Activated CD4-positive, alpha-beta T cell treated with anti-CD3 and anti-CD28 coated beads, Interleukin-2, amount 50 U/mL, for 4 hours (primary cell): ENCODE measurements at regions not wholly inside any gene's neighbourhood (a gene's known extent, or its start where the extent isn't known, plus 50 kb on each side); places are given as distances from the start of the nearest gene placed in this dataset.

Experiments
- DNase-seq, 2 experiments: peaks; one replicate each; pipeline ENCODE4 v3.0.0-alpha.2; 2020

DNA sequence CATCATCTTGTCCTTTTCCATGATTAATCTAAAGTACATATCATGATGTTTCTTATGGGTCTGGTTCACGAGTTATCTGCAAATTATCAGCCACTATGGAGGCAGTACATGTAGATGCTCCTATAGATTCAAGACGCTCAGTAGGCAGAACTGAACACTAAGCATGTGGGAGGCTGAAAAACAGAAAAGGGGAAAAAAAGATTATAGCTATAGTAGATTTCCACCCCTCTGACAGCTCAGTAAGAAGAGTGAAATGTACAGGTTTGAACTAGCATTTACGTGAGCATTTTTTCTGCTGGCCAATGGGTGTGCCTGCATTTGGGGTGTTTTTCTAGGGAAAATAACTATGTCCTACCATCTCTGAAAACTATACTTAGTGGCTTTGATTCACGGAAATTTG, 308.9 kb downstream of the ZEB2 start:
- no peak for DNase-seq

DNA sequence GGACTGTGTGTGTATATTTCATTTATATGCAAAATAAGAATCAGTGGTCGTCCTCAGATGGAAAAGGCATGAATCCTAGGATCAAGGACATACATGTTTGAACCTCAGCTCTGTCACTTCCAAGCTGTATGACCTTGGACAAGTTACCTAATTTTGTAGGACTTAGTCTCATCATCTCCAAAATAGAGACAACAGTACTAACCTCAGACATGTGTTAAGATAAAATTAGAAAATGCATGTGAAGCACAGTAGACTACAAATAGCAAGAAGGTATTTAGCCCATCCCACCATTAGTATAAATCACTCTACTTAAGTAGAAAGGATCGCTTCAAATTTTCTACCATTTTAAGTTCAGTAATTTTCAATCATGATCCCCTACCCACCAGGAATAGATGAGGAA, 309.8 kb downstream of the ZEB2 start:
- DNase-seq: no peak

DNA sequence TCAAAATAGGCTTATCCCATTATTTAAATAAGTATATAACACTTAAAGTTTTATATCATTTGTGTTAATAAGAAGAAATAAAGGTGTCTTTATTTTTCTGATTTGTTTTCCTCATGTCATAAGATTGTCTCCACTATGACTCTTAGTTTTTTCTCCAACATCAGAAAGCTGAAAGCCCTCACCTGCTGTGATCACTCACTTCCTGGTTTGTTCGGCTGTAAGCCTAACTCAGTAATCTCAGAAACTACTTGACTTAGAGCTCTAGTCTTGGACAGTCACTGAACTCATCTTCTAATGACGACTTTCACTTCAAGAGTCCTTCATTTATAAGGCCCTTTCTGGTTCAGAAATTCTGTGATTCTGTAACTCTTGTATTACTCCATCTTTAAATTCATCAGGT, 311.0 kb downstream of the ZEB2 start:
- DNase-seq: no peak

DNA sequence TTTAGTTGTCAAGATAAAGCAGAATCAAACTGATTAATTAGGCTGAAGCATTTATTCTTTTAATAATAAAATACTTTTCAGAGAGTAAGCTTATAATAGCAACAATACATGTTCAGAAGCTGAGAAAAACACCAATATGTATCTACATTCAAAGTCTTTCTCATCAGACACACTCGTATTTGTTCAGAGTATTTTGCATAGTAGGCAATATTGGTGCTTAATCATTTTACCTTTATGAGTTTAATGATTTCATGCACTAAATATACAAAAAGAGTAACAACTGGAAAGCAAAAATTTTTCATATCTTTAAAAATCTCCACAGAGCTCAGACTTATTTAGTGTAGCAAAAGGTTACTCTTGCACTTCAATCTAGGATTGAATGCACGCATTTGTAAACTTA, 313.9 kb downstream of the ZEB2 start:
- DNase-seq: no peak

DNA sequence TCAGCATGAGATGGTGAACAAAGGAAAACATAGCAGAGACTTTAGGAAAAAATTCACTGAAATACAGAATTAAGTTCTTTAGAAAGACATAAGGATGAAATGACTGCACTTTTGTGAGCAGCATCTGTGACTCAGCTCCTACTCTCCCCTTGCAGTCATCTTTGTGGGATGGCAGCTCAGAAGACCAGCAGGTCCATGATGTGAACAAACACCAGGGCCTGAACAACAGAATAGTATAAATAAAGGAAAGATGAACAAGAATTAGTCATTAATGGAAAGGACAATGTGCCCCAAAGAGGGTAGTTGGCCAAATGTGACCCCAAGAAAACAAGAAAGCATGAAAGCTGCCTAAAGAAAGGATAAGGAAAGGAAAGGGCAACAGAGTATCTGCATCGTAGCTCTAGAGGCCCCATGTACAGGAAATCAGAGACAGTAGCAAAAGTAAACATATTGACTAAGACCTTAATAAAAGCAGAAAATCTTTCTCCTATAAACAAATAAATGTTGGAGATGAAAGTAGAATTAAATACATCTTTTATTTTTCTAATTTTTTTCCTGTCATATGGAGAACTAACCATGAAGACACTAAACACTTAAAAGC, 318.0 kb downstream of the ZEB2 start:
- no peak for DNase-seq

DNA sequence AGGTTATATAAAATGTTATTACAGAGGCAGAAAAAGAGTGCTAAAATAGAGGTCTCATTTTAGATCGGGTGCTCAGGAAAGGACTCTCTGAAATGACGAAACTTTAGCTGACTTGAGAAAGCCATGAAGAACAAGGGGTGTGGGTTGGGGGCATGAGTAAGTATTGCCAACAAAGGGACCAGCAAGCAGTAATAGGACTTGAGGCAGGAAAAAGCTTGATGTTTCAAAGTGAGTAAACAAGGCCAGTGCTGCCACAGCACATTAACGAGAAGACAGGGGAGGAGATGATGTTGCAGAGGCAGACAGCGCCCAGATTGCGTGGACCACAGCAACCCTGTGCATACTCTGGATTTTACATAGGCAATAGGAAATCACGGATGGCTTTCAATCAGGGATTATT, 318.8 kb downstream of the ZEB2 start:
- DNase-seq: peak; percentile 1 to 4

DNA sequence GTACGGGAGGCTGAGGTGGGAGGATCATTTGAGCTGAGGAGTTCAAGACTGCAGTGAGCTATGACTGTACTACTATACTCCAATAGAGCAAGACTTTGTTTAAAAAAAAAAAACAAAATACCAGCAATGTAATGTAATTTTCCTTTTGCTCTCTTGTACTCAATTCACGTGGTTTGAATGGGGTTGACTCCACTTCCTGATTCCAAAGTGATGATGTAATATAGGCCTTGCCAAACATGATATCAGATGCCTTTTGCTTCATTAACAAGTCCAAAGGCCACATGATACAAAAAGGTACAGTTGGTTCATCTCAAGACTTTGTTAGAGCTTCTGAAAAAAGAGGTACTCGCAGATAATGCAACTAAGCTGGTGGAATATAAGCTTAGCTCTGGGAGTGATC, 321.8 kb downstream of the ZEB2 start:
- no peak for DNase-seq

DNA sequence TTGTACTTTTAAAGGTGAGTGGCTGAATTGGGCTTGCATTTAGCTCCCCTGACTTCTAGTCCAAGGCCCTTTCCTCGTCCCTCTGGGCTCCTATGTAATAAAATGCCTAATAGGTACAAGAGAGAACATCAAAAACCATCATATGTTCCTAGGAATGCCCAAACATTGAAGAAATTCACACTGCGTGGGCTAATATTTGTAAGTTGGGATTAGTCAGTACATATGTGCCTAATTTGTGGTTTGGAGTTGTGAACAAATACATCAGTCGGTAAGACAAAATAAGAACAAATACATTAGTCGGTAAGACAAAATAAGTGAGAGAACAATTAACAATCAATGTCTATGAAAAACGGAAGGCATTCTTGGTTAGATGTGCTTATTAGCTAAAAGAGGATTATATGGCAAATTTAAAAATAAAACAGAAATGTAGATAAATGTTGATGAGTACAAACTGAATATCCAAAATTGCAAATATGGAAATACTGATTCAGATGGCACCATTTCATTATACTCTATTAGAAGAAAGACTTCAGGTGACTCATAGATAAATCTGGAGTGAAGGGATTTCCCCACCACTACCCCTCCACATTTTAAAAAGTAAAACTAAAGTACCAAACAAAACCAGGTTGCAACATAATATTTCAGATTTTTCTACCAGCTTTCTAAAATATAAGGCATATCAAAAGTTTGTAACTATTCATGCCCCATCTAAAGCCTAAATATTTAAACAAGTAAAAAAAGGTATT, 325.4 kb downstream of the ZEB2 start:
- no peak for DNase-seq

DNA sequence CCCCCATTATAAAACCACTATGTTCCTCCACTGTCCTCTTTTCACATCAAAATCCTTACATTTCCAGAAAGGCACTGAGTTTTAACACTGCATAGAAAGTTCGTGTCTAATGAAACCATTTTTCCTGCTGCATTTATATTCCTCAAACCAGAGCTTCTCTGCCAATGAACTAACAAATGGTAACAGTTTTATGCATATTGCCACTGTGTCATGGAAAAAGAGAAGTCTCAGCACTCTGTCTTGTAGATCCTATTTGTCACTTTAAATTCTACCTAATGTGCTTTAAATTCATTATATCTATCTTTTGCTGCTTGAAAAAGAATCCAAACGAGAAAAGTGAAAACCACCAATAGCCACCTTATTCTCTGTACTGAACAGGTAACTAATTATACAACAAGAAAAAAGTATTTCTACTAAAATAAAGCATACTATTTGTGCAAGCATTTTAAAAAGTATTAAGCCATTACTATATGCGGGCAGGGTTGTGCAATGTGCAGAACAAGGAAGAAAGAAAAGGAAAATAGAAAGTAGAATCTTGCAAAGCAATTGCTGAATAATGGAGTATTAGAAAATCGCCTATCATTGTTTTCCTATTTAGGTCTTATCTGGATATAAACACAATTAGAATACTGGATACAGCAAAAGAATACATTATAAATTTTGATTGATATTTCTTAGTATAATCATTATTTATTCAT, 328.9 kb downstream of the ZEB2 start:
- no peak for DNase-seq

DNA sequence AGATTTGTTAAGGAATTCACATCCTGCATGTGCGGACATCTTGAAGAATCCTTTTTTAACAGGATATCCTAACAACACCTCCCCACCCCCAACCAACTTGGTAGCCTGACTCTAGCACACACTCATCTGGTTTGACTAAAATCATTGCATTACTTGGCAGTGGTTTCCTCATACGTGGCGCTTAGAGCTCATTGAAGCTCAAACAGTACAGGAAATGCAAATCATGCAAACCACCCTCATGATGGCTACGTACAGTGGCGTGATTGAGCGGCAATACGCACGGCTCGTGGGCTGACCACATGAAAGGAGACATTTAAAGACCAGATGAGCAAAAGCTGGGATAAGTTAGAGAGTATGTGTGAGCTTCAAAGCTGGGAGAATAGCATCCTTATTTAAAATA, 336.2 kb downstream of the ZEB2 start:
- DNase-seq: peak; percentile 59 to 66

DNA sequence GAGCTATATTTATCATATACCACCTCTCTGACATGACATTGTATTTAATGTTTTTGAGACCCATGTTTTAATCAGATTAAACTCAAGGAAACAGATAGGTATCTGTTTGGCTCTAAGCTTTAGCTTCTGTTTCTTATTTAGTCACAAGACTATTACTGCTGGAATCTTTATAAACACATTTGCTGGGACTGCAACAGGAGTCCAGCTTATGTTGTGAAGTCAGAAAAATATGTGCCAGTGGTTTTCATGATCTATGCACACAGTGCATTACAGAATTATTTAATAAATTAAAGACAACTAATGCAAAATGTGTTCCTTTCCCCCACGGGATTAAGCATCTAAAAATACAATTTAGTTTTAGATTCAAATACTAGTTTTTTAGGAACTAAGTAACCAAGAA, 338.9 kb downstream of the ZEB2 start:
- DNase-seq: no peak

DNA sequence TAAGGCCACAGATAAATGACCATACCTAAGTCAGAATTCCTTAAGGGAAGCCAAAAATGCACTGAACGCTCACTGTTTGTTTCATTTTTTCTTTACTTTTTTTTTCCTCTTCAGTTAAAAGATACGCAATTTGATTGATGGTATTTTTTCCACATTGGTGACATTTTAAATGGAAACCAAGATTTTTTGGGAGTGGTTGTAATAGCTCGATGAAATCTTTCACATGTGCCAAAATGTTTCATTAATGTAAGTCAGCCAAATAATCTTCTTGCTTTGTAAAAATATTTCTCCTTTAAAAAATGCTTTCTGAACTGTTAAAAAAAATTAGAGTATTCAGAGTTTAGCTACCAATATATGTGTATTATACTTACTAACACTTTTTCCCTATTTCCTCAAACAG, 339.8 kb downstream of the ZEB2 start:
- no peak for DNase-seq

DNA sequence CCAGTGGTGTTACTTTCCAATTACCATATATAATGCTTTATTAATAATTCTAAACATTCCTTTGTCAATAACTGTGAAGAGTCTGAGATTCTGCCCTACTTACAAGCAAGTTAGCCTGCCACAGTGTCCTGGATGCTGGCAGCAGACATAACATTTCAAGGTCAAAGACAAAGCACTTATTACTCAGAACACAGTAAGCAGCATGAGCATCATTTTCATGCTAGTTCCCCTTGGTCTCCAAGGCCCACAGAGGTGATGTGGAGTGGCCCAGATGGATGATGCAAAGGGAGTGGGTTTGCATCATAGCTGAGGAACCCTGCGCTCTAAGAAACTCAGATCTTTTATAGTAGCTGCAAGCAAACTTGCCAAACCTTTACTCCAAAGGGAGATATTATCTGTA, 349.7 kb downstream of the ZEB2 start:
- DNase-seq: no peak

DNA sequence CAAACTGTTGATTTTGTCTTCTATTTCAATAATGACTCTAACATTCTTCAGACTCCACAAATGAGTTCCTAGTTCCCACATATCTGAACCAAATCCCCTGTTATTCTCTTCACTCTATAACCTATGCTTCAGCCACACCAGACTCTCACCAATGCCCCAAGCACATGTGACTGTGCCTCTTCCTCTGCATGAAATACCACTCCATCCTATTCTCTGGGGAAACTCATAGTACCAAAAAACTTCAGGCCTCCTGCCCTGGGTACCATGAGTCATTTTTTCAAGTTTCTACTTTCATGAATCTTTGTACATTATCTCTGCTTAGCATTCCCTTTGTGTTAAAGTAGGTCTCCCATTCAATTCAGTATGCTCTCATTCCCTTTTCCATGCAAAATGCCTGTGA, 353.2 kb downstream of the ZEB2 start:
- no peak for DNase-seq

DNA sequence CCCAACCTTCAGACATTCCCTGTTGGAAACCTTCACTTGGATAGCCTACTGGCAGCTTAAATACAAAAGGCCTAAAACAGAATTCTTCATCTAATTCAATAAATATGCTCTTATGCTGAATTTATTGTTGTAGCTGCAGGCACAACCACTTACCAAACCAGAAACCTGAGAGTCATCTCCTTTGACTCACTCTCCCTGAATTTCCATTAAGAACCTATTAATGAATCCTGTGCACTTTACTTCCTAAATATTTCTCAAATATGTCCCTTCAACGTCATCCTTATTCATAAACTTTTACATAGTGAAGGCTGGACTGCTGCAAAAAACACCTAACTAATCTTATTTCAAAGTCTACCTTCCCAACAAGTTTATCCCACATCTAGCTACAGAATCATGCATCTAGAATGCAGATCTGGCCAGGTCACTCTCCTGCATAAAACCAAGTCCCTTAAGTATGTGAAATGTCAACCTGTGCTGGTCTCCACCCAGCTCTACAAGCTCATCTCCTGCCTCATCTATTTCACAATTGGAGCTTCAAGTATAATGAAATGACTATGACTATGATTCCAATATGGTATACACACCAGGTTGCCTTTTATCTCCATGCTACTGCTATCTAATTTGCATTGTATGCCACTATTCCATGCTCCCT, 354.2 kb downstream of the ZEB2 start:
- DNase-seq: no peak

DNA sequence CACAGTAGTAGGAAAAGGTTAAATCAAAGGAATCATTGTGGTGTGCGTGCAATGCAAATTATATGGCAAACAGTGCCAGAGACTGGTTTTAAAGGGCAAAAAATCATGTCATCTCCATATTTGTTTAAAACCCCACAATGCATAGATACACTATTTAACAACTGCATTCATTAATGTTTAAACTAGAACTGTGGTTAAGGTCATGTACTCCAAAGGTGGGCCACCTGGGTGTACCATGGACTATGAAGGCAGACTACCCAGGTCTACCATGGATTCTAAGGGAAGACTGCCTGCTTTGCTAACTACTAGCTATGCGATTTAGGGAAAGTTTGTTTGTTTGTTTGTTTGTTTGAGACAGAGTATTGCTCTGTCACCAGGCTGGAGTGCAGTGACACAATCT, 356.3 kb downstream of the ZEB2 start:
- no peak for DNase-seq

DNA sequence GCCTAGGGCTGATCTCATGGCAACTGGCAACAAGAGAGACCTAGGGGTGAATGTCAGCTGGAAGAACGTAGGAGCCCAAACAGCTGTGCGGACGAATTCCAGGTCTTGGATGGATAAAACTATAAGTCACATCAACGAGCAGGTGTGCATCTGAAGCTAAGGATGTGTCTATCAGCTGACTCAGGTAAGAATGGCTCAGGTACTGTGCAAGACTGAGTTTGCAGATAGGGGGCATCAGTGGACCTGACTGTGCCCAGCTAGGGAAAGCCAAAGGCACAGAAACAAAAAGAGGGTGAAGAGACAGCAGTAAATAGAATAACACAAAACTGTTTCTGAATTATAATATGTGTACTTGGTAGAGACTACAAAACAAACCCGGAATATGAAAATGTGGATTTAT, 357.3 kb downstream of the ZEB2 start:
- peak; percentile 24 to 41 for DNase-seq

DNA sequence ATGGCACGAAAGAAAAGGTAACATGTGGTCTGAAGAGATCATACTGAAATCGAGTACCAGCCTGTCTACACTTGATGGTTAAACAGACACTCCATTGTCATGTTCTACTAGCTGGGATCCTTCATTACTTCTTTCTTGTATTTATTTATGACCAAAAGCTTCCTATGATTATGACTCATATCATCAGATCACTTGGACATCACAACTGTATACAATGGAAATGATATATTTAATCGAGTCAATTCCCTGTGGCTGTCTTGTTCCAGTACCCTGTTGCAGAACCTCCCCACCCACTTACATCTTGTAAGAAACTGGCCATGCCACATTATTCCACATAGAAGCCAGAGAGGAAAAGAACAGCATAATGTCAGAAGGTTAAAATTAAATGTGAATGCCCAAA, 358.9 kb downstream of the ZEB2 start:
- DNase-seq: no peak

DNA sequence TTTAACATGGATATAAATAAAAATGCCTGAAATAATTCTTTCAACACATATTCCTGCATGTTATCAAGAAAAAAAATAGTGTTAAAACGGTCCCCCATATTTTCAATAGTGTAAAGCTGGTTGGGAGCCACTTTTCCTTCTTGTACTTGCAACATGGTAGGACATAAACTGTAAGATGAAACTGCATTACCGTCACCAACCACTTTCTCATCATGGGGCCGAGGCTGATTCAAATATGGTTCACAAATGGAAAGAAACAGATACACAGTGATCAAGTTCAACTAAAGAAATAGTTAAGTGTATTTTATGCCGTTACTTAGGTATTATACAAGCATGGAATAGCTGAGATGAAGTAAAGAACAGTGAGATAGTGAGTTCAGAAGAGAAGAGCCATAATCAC, 360.7 kb downstream of the ZEB2 start:
- DNase-seq: no peak

DNA sequence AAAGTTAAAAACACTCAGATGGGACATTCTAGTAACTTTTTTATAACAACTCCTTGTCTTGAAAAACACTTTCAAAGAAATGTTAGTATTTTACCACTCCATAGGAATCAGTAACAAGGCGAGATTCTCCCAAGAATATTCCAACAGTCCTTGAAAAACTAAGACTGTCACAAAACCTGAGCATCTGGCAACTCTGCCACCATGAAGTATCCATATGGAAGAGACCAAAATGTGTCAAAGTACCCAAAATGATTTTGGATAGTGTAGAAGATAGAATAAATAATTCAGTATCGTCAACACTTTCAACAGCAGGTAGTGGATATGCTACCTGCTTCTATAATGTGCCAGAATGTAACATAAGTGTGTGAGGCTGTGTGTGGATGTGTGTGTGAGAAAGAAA, 361.8 kb downstream of the ZEB2 start:
- no peak for DNase-seq

DNA sequence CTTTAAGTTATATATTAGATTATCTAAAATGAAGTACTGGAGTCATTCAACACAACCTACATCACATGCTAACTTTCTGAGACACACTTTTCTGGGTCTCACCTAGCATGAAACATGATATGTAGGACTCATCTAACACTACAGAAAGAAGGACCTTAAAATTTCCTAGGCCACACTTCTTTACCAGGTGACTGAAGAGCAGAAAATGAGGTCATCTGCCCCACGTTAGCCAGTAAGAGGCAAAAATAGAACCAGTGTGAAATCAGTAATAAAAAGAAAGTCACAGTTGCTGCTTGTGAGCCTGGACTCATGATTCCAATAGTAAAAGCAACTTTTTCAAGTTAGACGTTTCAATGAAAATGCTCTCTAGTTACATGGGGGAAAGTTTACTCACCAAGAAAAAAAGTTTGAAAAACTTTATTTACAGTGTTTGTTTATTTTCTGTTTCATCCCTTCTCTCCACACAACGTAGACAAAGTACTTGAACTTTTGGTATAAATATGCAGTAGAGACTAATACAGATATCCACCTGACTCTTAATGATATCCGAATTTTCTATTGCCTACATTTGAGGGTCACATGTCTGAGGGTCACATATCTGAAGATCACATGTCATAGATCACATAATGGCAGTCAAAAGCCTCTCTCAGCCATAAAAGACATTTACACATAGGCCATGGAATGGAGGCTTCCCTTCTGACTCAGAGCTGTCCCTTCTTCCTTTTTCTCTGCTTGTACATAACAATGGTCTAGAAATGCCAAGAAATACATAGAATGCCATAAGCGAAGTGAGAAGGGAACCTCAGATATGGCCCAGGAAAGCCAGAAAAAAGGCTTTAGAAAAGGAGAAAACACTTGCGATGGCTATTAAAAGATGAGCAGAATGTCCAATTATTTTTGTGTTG, 362.9 kb downstream of the ZEB2 start:
- DNase-seq: no peak

DNA sequence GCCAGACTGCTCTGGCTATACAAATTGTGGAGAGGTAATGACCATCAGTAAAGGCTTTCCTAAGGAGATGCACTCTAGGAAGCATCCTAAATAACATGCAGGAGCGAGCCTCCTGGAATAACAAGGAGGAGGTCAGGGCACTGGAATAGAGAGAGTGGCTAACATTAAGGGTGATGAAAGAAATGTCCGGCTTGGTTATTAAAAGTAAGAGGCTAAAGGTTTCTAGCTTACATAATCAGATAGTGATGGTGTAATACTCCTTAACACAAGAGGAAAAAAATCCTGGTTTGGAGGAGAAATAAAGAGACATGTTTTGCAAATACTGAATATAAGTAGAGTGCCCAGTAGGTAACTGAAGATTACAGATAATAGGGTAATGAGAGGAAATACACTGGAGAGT, 365.7 kb downstream of the ZEB2 start:
- no peak for DNase-seq

DNA sequence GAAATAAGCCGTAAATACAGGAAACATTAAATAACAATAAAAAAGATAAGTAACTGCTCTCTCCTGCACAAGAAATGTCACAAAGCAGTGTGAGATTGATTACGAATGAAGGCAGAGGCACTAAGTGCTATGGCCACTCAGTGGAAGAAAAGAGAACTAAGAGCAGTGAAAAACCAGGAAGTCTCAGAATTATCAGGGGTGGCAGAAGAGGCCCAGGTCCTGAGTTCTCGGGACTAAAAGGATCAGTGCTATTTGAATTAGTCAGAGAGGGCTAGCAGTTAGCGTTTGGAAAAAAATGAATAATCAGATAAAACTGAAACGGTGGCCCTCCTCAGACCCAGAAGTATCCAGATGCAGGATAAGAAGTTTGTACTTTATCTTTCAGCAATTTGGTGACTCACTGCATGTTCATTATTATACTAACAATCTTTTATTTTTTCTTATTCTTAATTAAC, 367.1 kb downstream of the ZEB2 start:
- DNase-seq: no peak
